Keratinocyte (primary cell): ENCODE measurements at regions not wholly inside any gene's neighbourhood (a gene's known extent, or its start where the extent isn't known, plus 50 kb on each side); places are given as distances from the start of the nearest gene placed in this dataset.

Experiments
- CTCF ChIP-seq, 3 experiments: IDR thresholded peaks in 1 of 3; conservative IDR thresholded peaks in 1 of 3; optimal IDR thresholded peaks in 1 of 3; 2 replicates in 2 of 3; 3 replicates in 1 of 3; pipeline versions ENCODE3 to v1.5.1; 2011; ENCODE audit warnings: low read length in 3 of 3, mild to moderate bottlenecking in 3 of 3, moderate library complexity in 2 of 3, control low read depth in 1 of 3, inconsistent platforms in 1 of 3; ENCODE audit not compliant: insufficient read depth in 2 of 3; ENCODE audit errors: extremely low read depth in 1 of 3
- EZH2 ChIP-seq: IDR thresholded peaks from one replicate; pipeline ENCODE4 v1.6.1; 2012; ENCODE audit warnings: inconsistent platforms, mild to moderate bottlenecking, low read length, moderate library complexity

GRCh38 chr4:136805617-136806016 is 726.7 kb downstream of the PCDH18 start:
- no peak for TF ChIP-seq CTCF (optimal IDR thresholded peaks at IDR 0.05 in 1 of 3, IDR thresholded peaks at IDR 0.05 in 1 of 3, conservative IDR thresholded peaks at IDR 0.05 in 1 of 3; ENCODE audit: extremely low read depth in 1 of 3, insufficient read depth in 2 of 3, low read length in 3 of 3)
- TF ChIP-seq EZH2: no peak
